GM18517 (cell line): ENCODE measurements at regions not wholly inside any gene's neighbourhood (a gene's known extent, or its start where the extent isn't known, plus 50 kb on each side); places are given as distances from the start of the nearest gene placed in this dataset.
"Not testable (repeated sequence)": the region's sequence is repeated elsewhere in the genome, so short reads cannot be mapped to it uniquely, and the experiment has no call there.

Experiments
- ATAC-seq: cut with Tn5 transposase; IDR thresholded peaks from one replicate; pipeline ENCODE4 v1.9.1; 2021; ENCODE audit warnings: mild to moderate bottlenecking, moderate library complexity; ENCODE audit not compliant: unreplicated experiment

- ATAC-seq, result no peak
These were observed 274.4 kb upstream of the CCDC179 start for GRCh38 chr11:23134627-23135026.

GRCh38 chr11:23138761-23139160 is 278.5 kb upstream of the CCDC179 start:
- no peak for ATAC-seq

GRCh38 chr11:23143022-23143421 is 282.7 kb upstream of the CCDC179 start:
- ATAC-seq, result no peak

- ATAC-seq, result no peak
These were observed 291.5 kb upstream of the CCDC179 start for GRCh38 chr11:23151819-23152218.

- ATAC-seq, result no peak
These were observed 295.2 kb upstream of the CCDC179 start for GRCh38 chr11:23155503-23155902.

GRCh38 chr11:23164022-23164421 is 303.7 kb upstream of the CCDC179 start:
- ATAC-seq, result no peak

GRCh38 chr11:23166376-23166775 is 306.1 kb upstream of the CCDC179 start:
- no peak for ATAC-seq

GRCh38 chr11:23179609-23180008 is 319.3 kb upstream of the CCDC179 start:
- no peak for ATAC-seq

- no peak for ATAC-seq
These were observed 320.9 kb upstream of the CCDC179 start for GRCh38 chr11:23181022-23181807.

- ATAC-seq, result no peak
These were observed 332.0 kb upstream of the CCDC179 start for GRCh38 chr11:23192256-23192655.

- no peak for ATAC-seq
These were observed 341.8 kb upstream of the CCDC179 start for GRCh38 chr11:23201936-23202522.

- ATAC-seq, result no peak
These were observed 342.3 kb upstream of the CCDC179 start for GRCh38 chr11:23202611-23203010.

- no peak for ATAC-seq
These were observed 345.0 kb upstream of the CCDC179 start for GRCh38 chr11:23205156-23205871.

GRCh38 chr11:23206741-23207336 is 346.6 kb upstream of the CCDC179 start:
- ATAC-seq, result no peak

GRCh38 chr11:23211221-23211620 is 350.9 kb upstream of the CCDC179 start:
- ATAC-seq, result no peak

- no peak for ATAC-seq
These were observed 352.5 kb upstream of the CCDC179 start for GRCh38 chr11:23212807-23213206.

- no peak for ATAC-seq
These were observed 356.8 kb upstream of the CCDC179 start for GRCh38 chr11:23217072-23217471.

- not testable (repeated sequence) for ATAC-seq
These were observed 359.8 kb upstream of the CCDC179 start for GRCh38 chr11:23220086-23220485.

GRCh38 chr11:23221366-23221765 is 361.1 kb upstream of the CCDC179 start:
- ATAC-seq, result no peak

- no peak for ATAC-seq
These were observed 366.2 kb upstream of the CCDC179 start for GRCh38 chr11:23226331-23227077.

GRCh38 chr11:23227078-23227445 is 366.8 kb upstream of the CCDC179 start:
- no peak for ATAC-seq
